Activated CD8-positive, alpha-beta T cell treated with anti-CD3 and anti-CD28 coated beads for 36 hours (primary cell): ENCODE measurements at regions not wholly inside any gene's neighbourhood (a gene's known extent, or its start where the extent isn't known, plus 50 kb on each side); places are given as distances from the start of the nearest gene placed in this dataset.

Experiments
- ATAC-seq: fragments of 200-7000 bp; cut with Tn5 transposase; one replicate; pipeline ENCODE4 v1.10.0; 2021; ENCODE audit warnings: mild to moderate bottlenecking, moderate library complexity
- CTCF ChIA-PET: fragments of 350-600 bp; sonication (Branson Sonifier 250); formaldehyde crosslinking; loops from one replicate; lab custom pipeline; 2021; ENCODE audit warnings: antibody characterized with exemption; lab: Charles Lee
- POLR2A ChIA-PET: fragments of 350-600 bp; sonication (Branson Sonifier 250); formaldehyde crosslinking; loops from one replicate; lab custom pipeline; 2021; ENCODE audit warnings: antibody characterized with exemption; lab: Charles Lee
- DNase-seq: peaks from one replicate; pipeline ENCODE4 v3.0.0-alpha.2; 2020
- H3K27ac Mint-ChIP-seq: one replicate; pipeline ENCODE4 v1.8.0; 2021; ENCODE audit warnings: mild to moderate bottlenecking, mixed read lengths
- H3K27me3 Mint-ChIP-seq: one replicate; pipeline ENCODE4 v1.8.0; 2021; ENCODE audit warnings: mixed read lengths
- H3K36me3 Mint-ChIP-seq: one replicate; pipeline ENCODE4 v1.8.0; 2021; ENCODE audit warnings: low read depth, mixed read lengths
- H3K4me1 Mint-ChIP-seq: one replicate; pipeline ENCODE4 v1.8.0; 2021; ENCODE audit warnings: low read depth, mixed read lengths
- H3K4me3 Mint-ChIP-seq: one replicate; pipeline ENCODE4 v1.8.0; 2021; ENCODE audit warnings: mild to moderate bottlenecking, moderate library complexity, mixed read lengths
- H3K9me3 Mint-ChIP-seq: one replicate; pipeline ENCODE4 v1.8.0; 2021; ENCODE audit warnings: mixed read lengths
- CTCF ChIP-seq: fragments of 200-600 bp; IDR thresholded peaks from one replicate; pipeline ENCODE4 v1.8.0; 2022; ENCODE audit warnings: antibody characterized with exemption, mild to moderate bottlenecking
- intact Hi-C: fragments of 100-400 bp; cut with micrococcal nuclease; formaldehyde crosslinking; loops from one replicate; pipeline ENCODE4 v1.10.0; 2022

GRCh38 chr10:128312250-128312649 lies 186.0 kb upstream of the MKI67 start:
- H3K36me3 Mint-ChIP-seq, result no peaks in the 10 kb centered on the region
- intact Hi-C loops, result no loop called here
- no peaks in the 10 kb centered on the region for H3K27me3 Mint-ChIP-seq
- no peaks in the 10 kb centered on the region for H3K4me1 Mint-ChIP-seq
- H3K4me3 Mint-ChIP-seq, result no peak overlapping the region
- no peak overlapping the region for H3K27ac Mint-ChIP-seq
- ChIA-PET POLR2A (no interaction called here), CTCF (no interaction called here)
- no peaks in the 10 kb centered on the region for H3K9me3 Mint-ChIP-seq
- ATAC-seq (no peak), DNase-seq (no peak)
- no peak for TF ChIP-seq CTCF

DNA sequence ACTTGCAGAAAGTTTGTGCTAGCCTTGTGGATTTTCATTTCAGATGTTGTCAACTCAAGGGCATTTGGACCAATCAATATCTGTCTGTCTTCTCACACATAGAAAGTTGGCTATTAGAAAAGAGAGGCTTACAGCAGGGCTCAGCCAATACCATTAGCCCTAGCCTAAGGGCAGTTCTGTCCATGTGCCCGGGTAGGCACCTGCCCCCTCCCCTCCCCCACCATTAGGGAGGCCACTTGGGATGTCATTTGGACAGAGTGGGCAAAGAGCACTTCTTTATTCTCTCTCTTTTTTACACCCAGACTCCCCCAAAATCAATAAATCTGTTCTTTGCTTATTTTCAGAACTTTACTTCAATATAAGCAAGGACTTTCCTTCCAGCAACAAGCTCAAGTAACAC lies 188.5 kb upstream of the MKI67 start:
- H3K9me3 Mint-ChIP-seq, result no peaks in the 10 kb centered on the region
- DNase-seq (no peak), ATAC-seq (no peak)
- CTCF ChIA-PET, result no interaction called here
- TF ChIP-seq CTCF, result no peak
- H3K4me1 Mint-ChIP-seq, result no peaks in the 10 kb centered on the region
- no peaks in the 10 kb centered on the region for H3K36me3 Mint-ChIP-seq
- H3K27me3 Mint-ChIP-seq, result no peaks in the 10 kb centered on the region
- no peak overlapping the region for H3K4me3 Mint-ChIP-seq
- POLR2A ChIA-PET, result no interaction called here
- no peak overlapping the region for H3K27ac Mint-ChIP-seq
- intact Hi-C loops, result no loop called here

GRCh38 chr10:128316121-128316726 lies 190.0 kb upstream of the MKI67 start:
- Mint-ChIP-seq H3K27ac (no peak overlapping the region), H3K4me3 (no peak overlapping the region), H3K9me3 (no peaks in the 10 kb centered on the region), H3K36me3 (no peaks in the 10 kb centered on the region), H3K27me3 (no peaks in the 10 kb centered on the region), H3K4me1 (no peaks in the 10 kb centered on the region)
- ChIA-PET POLR2A (no interaction called here), CTCF (no interaction called here)
- DNase-seq (no peak), ATAC-seq (no peak)
- TF ChIP-seq CTCF, result no peak
- intact Hi-C loops, result no loop called here

- TF ChIP-seq CTCF, result no peak
- Mint-ChIP-seq H3K36me3 (no peaks in the 10 kb centered on the region), H3K4me1 (no peaks in the 10 kb centered on the region), H3K27me3 (no peaks in the 10 kb centered on the region), H3K27ac (no peak overlapping the region), H3K4me3 (no peak overlapping the region), H3K9me3 (no peaks in the 10 kb centered on the region)
- DNase-seq (no peak), ATAC-seq (no peak)
- ChIA-PET CTCF (no interaction called here), POLR2A (no interaction called here)
- intact Hi-C loops, result no loop called here
These were observed 190.7 kb upstream of the MKI67 start for GRCh38 chr10:128316925-128317324.

DNA sequence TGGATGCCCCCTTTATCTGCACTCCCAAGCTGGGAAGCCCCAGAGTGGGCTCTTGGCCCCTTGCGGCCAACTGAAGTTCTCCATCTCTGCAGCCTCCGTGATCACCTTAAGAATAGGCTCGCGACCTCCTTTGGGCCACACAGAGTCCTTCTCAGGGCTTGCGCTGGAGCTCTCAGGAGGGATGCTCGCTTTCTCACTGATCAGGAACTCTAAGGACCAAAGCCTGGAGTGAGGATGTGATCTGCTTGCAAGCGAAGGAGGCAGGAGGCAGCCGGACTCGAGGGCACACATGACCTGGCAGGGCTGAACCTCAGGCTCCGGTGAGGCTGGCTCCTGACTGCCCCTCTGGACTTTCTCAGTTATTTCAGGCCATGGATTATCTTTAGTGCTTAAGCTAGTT lies 192.1 kb upstream of the MKI67 start:
- H3K27me3 Mint-ChIP-seq, result no peaks in the 10 kb centered on the region

More for the DNA sequence above, 192.1 kb upstream of the MKI67 start:
- POLR2A ChIA-PET, result no interaction called here
- Mint-ChIP-seq H3K36me3 (no peaks in the 10 kb centered on the region), H3K4me1 (no peaks in the 10 kb centered on the region), H3K9me3 (no peaks in the 10 kb centered on the region), H3K27ac (no peak overlapping the region), H3K4me3 (no peak overlapping the region)
- CTCF ChIA-PET, result interaction anchor here (1.2 kb wide), 1 partner anchor 11 kb away, joined by 3 read pairs; no protein-coding TSS in a partner anchor
- no peak for TF ChIP-seq CTCF
- intact Hi-C loops, result no loop called here
- ATAC-seq (no peak), DNase-seq (no peak)
